EH (cell line): ENCODE measurements at regions not wholly inside any gene's neighbourhood (a gene's known extent, or its start where the extent isn't known, plus 50 kb on each side); places are given as distances from the start of the nearest gene placed in this dataset.
"Not testable (repeated sequence)": the region's sequence is repeated elsewhere in the genome, so short reads cannot be mapped to it uniquely, and the experiment has no call there.

Source experiments
- DNase-seq: peaks from one replicate; pipeline ENCODE4 v3.0.0-alpha.2; 2015; ENCODE audit warnings: low read depth

DNA sequence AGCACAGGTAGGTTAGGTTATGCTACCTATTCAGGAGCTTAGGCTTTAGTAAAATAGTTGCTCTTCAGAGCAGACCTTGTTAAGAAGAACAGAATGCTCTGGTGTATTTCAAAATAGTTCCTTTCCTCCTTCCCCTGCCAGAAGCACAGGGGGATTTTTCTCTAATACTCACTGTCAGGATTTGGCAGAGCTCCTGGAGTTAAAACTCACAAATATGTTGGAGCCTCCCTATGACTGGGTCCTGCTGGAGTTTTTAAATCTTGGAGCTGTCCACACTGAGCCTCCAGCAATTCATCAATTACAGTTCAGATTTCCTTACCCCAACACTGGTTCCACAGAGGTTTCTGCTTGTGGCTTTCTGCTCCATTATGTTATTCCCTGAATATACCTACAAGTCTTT lies 1233.8 kb upstream of the WWC1 start:
- DNase-seq, result no peak

- no peak for DNase-seq
Measured at GRCh38 chr5:167061695-167062094, 1229.8 kb upstream of the WWC1 start.

DNA sequence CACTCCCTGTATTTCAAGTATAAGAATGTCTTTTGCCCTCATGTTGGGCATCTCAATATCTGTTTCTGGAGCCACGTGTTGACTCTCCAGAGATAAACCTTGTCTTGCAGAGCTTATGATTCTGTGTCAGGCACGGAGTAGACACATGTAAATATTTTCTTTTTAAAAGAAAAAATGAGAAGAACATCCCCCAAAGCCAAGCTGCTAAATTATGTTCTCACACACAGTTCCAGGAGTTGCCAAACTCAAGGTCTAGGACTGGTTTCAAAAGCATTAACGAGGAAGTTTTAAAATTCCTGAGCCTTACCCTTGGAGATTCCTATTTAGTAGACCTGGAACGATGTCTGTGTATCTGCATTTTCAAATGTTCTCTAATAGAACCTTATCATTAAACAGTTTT lies 1228.3 kb upstream of the WWC1 start:
- no peak for DNase-seq

GRCh38 chr5:167063788-167064187 lies 1227.7 kb upstream of the WWC1 start:
- no peak for DNase-seq

DNA sequence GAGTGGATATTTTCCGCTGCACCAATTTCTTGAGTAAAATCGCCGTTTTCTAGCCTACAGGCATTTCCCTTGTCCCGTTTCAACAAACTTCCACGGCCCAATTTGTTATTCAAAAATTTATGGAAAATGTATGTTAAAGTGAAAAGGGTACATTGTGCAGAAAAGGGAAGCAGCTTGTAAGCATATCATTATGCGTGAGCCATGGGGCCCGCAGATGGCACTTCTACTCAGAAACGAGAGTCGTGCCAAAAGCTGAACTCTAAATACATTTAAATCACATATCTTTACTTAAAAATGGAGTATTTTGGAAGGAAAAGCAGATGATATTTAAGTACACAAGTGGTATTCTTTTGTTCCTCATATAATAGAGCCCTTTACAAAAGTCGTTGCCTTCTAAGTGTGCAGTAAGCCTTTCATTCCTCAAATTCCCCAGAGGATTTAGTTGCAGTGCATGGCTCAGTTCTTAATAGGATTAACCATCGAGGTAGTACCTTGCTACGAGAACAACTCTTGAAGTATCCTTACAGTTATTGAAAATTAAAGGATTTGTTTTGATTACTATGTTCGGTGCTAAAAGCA lies 1227.2 kb upstream of the WWC1 start:
- DNase-seq, result no peak

- no peak for DNase-seq
Measured at GRCh38 chr5:167065794-167066193, 1225.7 kb upstream of the WWC1 start.

- no peak for DNase-seq
Measured at GRCh38 chr5:167071981-167072610, 1219.3 kb upstream of the WWC1 start.

DNA sequence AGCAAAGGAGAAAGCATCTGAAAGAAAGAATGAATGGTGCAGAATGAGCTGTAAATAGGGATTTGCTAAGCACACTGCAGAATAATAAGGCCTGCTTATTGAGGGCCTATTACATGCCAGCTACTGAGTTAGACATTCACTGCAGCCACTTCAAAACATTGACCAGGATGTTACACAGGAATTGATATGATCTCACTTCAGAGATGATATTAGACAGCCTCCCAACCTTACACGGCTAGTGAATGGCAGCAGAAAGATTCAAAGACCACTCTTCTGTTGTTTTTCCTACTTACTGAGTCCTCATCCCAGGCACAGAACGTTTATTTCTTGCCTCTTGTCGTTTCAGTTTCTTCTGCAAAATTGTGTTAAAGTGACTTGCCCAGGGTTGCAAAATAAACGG lies 1209.9 kb upstream of the WWC1 start:
- no peak for DNase-seq

GRCh38 chr5:167096816-167097215 lies 1194.6 kb upstream of the WWC1 start:
- no peak for DNase-seq

- no peak for DNase-seq
Measured at GRCh38 chr5:167104351-167104750, 1187.1 kb upstream of the WWC1 start.

DNA sequence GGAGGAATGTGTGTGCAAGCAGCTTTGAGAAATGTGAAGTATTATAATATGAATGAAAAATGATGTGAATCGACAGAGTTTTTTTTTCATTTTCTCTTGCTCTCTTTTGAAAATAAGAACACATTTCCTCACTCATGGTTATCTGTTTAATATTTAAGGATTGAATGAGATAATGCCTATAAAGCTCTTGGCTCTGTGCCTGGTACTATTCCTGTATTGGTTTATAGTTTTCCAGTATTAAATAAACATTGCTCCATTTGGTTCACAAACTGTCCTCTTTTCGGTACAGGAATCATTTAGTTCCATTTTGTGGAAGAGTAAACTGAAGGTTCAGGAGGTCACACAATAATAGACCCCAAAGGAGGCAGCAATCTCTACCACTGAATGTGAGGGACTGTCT lies 1185.5 kb upstream of the WWC1 start:
- no peak for DNase-seq

DNA sequence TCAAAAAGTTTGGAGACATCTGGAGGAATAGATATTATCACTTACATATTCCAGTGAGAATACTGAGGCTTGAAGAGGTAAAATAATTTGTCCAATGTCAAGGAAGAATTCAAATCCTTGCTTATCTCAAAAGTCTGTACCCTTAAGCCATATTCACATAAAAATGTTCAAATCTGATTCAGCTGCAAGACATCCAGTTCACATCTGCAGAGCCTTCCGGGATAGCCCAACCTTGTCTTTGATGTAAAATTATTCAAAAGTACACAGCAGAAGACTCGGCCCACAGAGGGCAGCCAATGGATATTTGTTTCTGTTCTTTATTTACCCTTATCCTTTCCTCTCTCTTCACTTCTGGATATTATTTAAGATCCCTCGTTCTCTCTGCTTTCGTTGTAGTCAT lies 1183.8 kb upstream of the WWC1 start:
- no peak for DNase-seq

- not testable (repeated sequence) for DNase-seq
Measured at GRCh38 chr5:167108266-167108665, 1183.2 kb upstream of the WWC1 start.

GRCh38 chr5:167112556-167112955 lies 1178.9 kb upstream of the WWC1 start:
- DNase-seq, result no peak

GRCh38 chr5:167122267-167122666 lies 1169.2 kb upstream of the WWC1 start:
- no peak for DNase-seq

GRCh38 chr5:167123126-167123525 lies 1168.3 kb upstream of the WWC1 start:
- DNase-seq, result no peak

DNA sequence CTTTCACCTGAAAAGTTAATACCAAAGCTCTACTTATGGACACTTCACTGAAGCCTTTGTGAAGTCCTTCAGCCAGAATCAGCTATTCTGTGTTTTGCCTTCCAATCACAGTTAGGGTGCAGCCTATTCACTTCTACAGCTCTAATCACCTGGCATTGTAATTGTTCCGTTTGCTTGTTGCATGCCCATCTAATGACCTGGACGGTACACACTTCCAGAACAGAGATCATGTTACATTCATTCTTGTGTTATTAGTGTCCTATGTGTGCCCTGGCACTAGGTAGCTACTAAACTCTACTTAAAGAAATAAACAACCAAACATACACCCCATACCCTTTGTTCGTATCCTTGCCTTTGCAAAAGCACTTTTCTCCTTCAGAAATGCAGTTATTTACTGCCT lies 1162.9 kb upstream of the WWC1 start:
- DNase-seq, result no peak

DNA sequence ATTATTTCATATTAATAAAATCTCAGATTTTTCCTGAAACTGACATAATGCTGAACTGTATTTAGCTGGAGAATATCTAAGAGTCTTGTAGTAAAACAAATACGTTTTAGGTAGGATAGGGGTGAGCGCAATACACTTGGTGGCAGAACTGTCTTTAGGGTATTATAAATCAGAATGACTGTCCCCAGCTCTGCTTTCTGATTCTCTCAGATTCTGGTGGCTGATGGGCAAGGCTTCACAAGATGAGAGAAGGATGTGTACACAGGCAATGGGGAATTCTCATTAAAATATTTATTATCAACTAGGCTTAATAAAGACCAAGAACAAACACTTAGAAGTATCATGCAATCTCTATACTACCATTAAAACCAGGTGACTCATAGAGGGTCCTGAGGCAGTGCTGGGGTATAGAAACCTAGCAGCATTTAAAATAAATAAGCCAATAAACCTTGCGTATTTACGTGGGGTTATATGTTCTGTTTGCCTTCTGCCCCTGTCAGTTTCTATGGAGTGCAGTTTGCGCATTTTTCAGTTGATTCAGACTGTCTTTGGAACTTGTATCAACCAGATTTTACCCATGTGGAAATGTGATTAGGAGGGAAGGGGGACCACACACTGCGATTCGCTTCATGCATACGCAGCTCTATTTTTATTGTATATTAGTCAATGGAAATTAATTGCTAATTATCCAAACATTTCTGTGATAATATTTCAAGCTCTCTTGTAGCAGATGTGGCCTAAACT lies 1150.7 kb upstream of the WWC1 start:
- no peak for DNase-seq

GRCh38 chr5:167143716-167144115 lies 1147.7 kb upstream of the WWC1 start:
- no peak for DNase-seq

- DNase-seq, result no peak
Measured at GRCh38 chr5:167145841-167146240, 1145.6 kb upstream of the WWC1 start.

DNA sequence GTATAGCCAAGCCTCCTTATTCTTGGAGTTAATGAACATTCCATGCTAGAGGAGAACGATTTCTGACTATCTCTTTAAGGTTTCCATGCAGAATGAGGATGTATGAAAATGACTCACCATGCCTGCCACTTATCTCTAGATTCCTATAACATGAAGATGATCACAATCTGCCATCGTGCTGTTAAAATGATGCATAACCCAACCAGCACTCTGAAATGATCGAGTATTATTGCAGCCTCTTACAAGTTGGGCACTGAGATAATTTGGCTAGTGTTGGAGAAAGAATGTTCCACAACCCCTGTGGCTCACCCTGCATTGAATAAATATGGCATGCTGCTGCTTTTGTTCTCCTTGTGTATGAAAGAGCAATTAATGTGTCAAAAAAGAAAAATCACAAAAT lies 1143.6 kb upstream of the WWC1 start:
- DNase-seq, result no peak

DNA sequence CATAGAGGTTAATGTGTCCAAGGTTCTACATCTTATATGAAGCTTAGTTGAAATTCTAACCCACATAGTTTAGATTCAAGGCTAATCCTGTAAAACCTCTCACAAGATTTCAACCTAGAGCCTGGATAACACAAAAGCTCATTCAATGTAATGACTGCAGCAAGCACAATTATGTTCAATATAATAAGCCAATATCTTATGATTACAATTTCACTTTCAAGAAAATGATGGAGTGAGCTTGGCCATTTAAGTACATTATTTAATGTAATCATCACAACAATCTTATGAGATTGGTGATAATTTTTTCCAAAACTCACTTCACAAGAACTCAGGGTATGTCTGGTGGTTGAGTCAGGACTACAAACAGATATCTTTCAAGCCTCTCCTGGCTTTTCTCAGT lies 1140.8 kb upstream of the WWC1 start:
- no peak for DNase-seq

DNA sequence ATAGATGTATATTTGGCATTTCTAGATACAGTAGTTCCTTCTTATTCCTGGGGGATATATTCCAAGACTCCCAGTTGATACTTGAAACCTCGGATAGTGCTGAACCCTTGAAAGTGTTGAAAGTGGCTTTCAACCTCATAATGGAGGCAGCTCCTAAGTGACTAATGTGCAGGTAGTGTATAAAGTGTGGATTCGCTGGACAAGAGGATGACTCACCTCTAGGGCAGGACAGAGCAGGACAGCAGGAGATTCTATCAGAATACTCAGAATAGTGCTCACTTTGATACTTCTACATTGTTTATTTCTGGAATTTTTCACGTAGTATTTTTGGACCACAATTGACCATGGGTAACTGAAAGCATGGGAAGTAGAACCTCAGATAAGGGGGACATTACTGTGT lies 1138.9 kb upstream of the WWC1 start:
- no peak for DNase-seq
